Activated CD4-positive, alpha-beta T cell treated with anti-CD3 and anti-CD28 coated beads, Interleukin-2, amount 10 ng/mL, durations not matched to agents 7 days and 5 days (primary cell): ENCODE measurements at regions not wholly inside any gene's neighbourhood (a gene's known extent, or its start where the extent isn't known, plus 50 kb on each side); places are given as distances from the start of the nearest gene placed in this dataset.
"Not testable (repeated sequence)": the region's sequence is repeated elsewhere in the genome, so short reads cannot be mapped to it uniquely, and the experiment has no call there.

Source experiments
- CTCF ChIA-PET: fragments of 350-600 bp; sonication (Branson Sonifier 250); formaldehyde crosslinking; loops from one replicate; lab custom pipeline; 2021; ENCODE audit warnings: antibody characterized with exemption; lab: Charles Lee
- POLR2A ChIA-PET: fragments of 350-600 bp; sonication (Branson Sonifier 250); formaldehyde crosslinking; loops from one replicate; lab custom pipeline; 2021; ENCODE audit warnings: antibody characterized with exemption; lab: Charles Lee
- DNase-seq: peaks from one replicate; pipeline ENCODE4 v3.0.0-alpha.2; 2020
- H3K27ac Mint-ChIP-seq: one replicate; pipeline ENCODE4 v1.8.0; 2021; ENCODE audit warnings: mild to moderate bottlenecking, moderate library complexity, mixed read lengths
- H3K27me3 Mint-ChIP-seq: one replicate; pipeline ENCODE4 v1.8.0; 2021; ENCODE audit warnings: mixed read lengths
- H3K36me3 Mint-ChIP-seq: one replicate; pipeline ENCODE4 v1.8.0; 2021; ENCODE audit warnings: low read depth, mixed read lengths
- H3K4me1 Mint-ChIP-seq: one replicate; pipeline ENCODE4 v1.8.0; 2021; ENCODE audit warnings: mixed read lengths
- H3K4me3 Mint-ChIP-seq: one replicate; pipeline ENCODE4 v1.8.0; 2021; ENCODE audit warnings: mild to moderate bottlenecking, moderate library complexity, mixed read lengths
- H3K9me3 Mint-ChIP-seq: one replicate; pipeline ENCODE4 v1.8.0; 2021; ENCODE audit warnings: mixed read lengths

DNA sequence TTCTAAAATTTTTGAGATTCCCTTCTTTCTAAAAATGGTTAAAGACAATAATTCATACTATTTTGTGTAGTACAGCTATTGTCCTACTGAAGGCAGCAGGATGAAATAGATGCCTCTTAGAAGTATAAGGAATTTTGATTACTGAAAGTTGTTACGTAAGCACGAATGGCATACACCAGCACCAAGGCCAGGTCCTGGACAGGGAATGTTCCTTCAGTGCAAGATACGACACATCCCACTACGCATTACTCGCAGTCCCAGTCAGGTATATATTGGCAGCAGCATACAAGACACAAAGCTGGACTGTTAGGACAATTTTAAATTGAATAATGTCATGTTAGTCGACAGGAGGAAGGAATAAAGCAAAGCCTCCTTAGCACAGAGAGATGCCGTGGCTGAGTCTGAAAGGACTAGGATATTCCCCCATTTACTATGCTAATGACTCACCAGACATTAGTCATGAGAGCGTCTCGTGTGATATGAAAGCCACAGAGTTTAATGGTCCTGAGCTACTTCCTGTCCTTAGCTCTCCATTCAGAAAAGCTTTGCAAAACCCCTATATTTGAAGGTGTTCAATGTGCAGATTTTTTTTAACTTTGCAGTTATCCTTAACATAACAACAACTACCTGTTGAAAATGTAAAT is 504.3 kb downstream of the FAM133A start:
- Mint-ChIP-seq H3K9me3 (no peaks in the 10 kb centered on the region), H3K27ac (no peak overlapping the region), H3K4me1 (no peaks in the 10 kb centered on the region), H3K36me3 (no peaks in the 10 kb centered on the region), H3K4me3 (no peak overlapping the region), H3K27me3 (no peaks in the 10 kb centered on the region)
- CTCF ChIA-PET = no interaction called here
- no peak for DNase-seq
- POLR2A ChIA-PET = no interaction called here

DNA sequence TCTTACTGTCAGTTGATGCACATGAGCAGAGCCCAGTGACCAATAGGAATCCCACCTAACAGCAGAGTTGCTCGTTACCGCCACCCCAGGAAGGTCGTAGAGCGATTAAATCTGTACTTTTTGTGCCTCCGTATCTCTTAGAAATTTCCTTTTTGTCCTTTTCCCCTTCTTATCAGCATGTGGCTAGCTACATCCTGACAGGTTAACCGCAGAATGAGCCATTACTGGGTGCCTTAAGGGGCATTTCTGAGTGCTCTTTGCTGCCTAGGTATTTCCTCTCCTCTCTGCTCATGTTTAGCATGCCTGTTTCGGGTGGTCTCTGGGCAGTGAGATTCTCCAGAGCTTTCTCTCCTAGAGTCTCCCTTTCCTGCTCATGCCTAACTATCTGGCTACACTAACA is 530.5 kb downstream of the FAM133A start:
- Mint-ChIP-seq H3K9me3 (no peaks in the 10 kb centered on the region), H3K4me1 (no peaks in the 10 kb centered on the region), H3K27me3 (no peaks in the 10 kb centered on the region), H3K27ac (no peak overlapping the region), H3K36me3 (no peaks in the 10 kb centered on the region), H3K4me3 (no peak overlapping the region)
- no peak for DNase-seq
- CTCF ChIA-PET = no interaction called here
- POLR2A ChIA-PET = no interaction called here

DNA sequence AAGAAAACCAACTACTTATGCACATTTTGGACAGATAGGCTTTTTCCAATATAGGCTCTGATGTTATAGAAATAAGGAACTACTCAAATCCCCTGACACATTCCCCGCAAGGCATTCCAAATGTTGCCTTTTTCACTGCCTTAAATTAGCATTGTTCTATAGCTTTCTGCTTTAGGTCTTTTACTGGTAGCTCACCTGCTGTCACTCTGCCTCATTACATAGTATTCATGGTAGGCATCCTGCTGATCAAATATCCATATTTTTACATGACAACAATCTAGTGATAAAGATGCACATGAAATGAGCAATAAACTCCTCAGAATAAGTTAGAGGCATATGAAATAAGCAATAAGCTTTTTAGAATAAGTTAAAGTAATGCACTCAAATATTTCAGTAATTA is 542.7 kb downstream of the FAM133A start:
- H3K4me3 Mint-ChIP-seq = no peak overlapping the region
- no peaks in the 10 kb centered on the region for H3K4me1 Mint-ChIP-seq
- ChIA-PET CTCF (no interaction called here), POLR2A (interaction anchor here (0.6 kb wide), 1 partner anchor 53 kb away, joined by 5 read pairs; no protein-coding TSS in a partner anchor)
- no peaks in the 10 kb centered on the region for H3K36me3 Mint-ChIP-seq
- no peaks in the 10 kb centered on the region for H3K27me3 Mint-ChIP-seq
- DNase-seq = no peak
- no peaks in the 10 kb centered on the region for H3K9me3 Mint-ChIP-seq
- H3K27ac Mint-ChIP-seq = no peak overlapping the region

DNA sequence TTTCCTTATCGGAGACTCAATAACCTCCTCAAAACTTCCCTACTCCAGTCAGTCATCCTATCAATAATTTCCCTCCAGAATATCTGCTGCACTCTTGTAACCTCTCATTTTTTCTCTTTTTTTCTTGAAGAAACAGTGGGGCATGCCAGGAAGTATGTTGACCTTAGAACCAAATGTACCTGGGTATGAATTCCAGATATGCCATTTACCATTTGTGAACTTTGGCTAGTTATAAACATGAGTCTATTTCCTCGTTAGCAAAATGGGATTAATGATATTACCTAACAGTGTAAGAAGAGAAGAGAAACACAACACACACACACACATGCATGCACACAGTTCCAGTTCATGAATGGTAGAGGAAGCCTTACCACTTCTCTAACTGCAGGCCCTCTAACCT is 578.2 kb downstream of the FAM133A start:
- CTCF ChIA-PET = no interaction called here
- Mint-ChIP-seq H3K4me3 (no peak overlapping the region), H3K36me3 (no peaks in the 10 kb centered on the region), H3K9me3 (no peaks in the 10 kb centered on the region), H3K27me3 (no peaks in the 10 kb centered on the region), H3K27ac (no peak overlapping the region), H3K4me1 (no peaks in the 10 kb centered on the region)
- DNase-seq = no peak
- POLR2A ChIA-PET = no interaction called here

DNA sequence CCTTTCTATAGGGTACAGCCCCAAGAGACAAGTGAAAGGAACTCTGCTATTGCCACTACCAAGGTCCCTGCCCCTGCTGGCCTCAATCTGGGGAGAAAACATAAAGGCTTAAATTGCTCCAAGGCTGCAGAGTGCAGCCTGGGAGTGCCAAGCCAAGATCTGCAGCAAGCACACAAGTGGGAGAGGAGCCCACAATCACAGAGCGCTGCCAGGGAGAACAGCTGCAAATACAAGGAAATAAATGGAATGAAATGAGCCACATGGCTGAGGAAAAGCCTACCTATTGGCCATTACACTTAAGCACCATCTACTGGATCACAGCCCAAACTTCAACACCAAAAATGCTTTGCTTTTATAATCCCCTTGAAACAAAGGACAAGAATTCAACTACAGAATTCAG is 582.4 kb downstream of the FAM133A start:
- DNase-seq = no peak
- no peak overlapping the region for H3K4me3 Mint-ChIP-seq
- peaks cover 2% of the 10 kb centered on the region for H3K9me3 Mint-ChIP-seq
- no peak overlapping the region for H3K27ac Mint-ChIP-seq
- no peaks in the 10 kb centered on the region for H3K36me3 Mint-ChIP-seq
- CTCF ChIA-PET = no interaction called here
- H3K4me1 Mint-ChIP-seq = no peaks in the 10 kb centered on the region
- POLR2A ChIA-PET = no interaction called here
- H3K27me3 Mint-ChIP-seq = no peaks in the 10 kb centered on the region

DNA sequence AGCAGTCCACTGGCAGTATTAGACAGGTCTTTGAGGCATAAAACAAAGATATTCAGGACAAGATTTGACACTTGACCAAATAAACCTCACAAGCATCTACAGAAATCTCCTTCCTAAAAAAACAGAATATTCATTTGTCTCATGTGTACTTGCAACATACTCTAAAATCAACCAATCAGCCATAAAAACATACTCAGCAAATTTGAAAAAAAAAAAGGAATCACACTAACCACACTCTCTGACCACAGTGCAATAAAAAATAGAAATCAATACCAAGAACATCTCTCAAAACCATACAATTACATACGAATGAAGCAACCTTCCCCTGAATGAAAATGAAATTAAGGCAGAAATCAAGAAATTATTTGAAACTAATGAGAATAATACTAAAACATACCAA is 591.3 kb downstream of the FAM133A start:
- H3K27me3 Mint-ChIP-seq = no peaks in the 10 kb centered on the region

DNA sequence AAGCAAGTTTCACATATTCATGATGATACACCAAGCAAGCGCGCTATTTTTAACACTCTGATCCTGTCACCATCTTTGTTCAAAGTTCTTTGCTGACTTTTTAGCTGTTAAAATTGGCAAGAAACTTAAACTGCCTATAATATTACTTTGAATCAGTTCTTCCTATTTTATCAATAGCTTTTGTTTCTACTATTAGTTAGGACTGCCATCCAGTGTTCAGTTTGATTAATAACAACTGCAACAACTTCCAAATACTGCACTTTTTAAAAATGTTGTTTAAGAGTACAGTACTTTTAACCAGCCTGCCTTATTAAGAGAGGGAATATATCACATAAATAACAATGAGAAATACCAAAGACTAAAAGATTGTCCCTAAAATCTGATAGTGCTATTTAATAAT is 614.3 kb downstream of the FAM133A start:
- H3K36me3 Mint-ChIP-seq = no peaks in the 10 kb centered on the region
- ChIA-PET CTCF (no interaction called here), POLR2A (no interaction called here)
- DNase-seq = no peak
- no peak overlapping the region for H3K27ac Mint-ChIP-seq
- H3K9me3 Mint-ChIP-seq = no peaks in the 10 kb centered on the region
- no peak overlapping the region for H3K4me3 Mint-ChIP-seq
- no peaks in the 10 kb centered on the region for H3K27me3 Mint-ChIP-seq
- no peaks in the 10 kb centered on the region for H3K4me1 Mint-ChIP-seq

More for the DNA sequence above, 591.3 kb downstream of the FAM133A start:
- H3K27ac Mint-ChIP-seq = no peak overlapping the region
- H3K9me3 Mint-ChIP-seq = peaks cover 2% of the 10 kb centered on the region
- CTCF ChIA-PET = no interaction called here
- no peak for DNase-seq
- H3K36me3 Mint-ChIP-seq = no peaks in the 10 kb centered on the region
- no peak overlapping the region for H3K4me3 Mint-ChIP-seq
- H3K4me1 Mint-ChIP-seq = no peaks in the 10 kb centered on the region
- POLR2A ChIA-PET = no interaction called here

DNA sequence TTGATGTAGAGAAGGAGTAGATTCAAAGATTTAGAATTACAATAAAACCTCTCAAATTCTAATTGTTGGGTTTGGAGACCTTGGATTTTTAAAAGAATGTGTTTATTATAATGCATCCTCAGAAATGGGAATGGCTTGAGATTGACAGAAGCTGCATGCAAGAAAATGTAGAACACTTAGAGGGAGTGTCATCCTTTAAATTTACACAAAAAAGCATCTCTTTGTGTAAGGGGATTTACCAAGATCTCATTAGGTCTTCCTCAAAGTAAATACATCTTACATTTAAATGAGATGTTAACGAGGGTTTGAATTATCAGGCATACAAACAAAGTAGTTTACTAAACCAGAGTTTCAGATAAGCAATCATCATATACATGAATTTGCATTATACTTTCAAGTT is 615.0 kb downstream of the FAM133A start:
- DNase-seq = no peak
- Mint-ChIP-seq H3K27me3 (no peaks in the 10 kb centered on the region), H3K36me3 (no peaks in the 10 kb centered on the region), H3K9me3 (no peaks in the 10 kb centered on the region), H3K4me3 (no peak overlapping the region), H3K4me1 (no peaks in the 10 kb centered on the region), H3K27ac (no peak overlapping the region)
- ChIA-PET POLR2A (no interaction called here), CTCF (no interaction called here)

DNA sequence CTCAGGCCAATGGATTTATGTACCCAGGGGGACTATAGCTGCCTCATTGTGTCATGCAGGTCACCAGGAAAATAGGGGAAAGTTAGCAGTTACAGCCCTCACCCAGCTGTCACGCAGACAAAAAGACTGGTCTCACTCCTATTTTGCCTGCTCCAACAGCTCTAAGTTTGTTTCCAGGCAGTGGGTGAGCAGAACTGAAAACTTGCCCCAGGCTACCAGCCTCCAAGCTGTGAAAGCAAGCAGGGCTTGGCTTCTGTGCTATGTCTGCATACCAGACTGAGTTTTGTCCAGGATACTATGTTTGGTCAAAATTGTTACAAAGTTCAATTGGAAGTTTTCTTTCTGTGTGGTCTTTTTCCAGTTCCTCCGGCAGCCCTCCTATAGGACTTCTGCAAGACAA is 628.4 kb downstream of the FAM133A start:
- no peak overlapping the region for H3K4me3 Mint-ChIP-seq
- no peaks in the 10 kb centered on the region for H3K27me3 Mint-ChIP-seq
- no peak for DNase-seq
- ChIA-PET POLR2A (no interaction called here), CTCF (no interaction called here)
- no peak overlapping the region for H3K27ac Mint-ChIP-seq
- no peaks in the 10 kb centered on the region for H3K4me1 Mint-ChIP-seq
- no peaks in the 10 kb centered on the region for H3K36me3 Mint-ChIP-seq
- H3K9me3 Mint-ChIP-seq = no peaks in the 10 kb centered on the region

DNA sequence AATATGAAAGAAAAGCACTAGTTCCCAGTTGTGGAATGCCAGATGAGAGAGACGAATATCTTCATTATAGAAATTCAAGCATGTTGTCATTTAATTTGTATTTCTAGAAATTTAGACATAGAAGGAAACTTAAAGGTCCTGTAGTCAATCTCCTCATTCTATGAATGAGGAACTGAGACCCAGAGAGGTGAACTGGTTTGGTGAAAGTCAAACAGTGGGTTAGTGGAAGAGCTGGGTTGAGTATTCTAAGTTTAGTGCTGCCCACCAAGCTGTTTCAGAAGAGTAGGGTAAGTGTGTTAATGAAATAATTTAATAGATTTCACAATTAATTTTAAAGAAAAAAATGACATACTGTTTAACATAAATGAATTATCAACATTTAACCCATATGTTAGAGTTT is 655.2 kb downstream of the FAM133A start:
- Mint-ChIP-seq H3K9me3 (no peaks in the 10 kb centered on the region), H3K4me1 (no peaks in the 10 kb centered on the region), H3K36me3 (no peaks in the 10 kb centered on the region), H3K4me3 (no peak overlapping the region), H3K27ac (no peak overlapping the region), H3K27me3 (no peaks in the 10 kb centered on the region)
- ChIA-PET CTCF (no interaction called here), POLR2A (no interaction called here)
- no peak for DNase-seq

DNA sequence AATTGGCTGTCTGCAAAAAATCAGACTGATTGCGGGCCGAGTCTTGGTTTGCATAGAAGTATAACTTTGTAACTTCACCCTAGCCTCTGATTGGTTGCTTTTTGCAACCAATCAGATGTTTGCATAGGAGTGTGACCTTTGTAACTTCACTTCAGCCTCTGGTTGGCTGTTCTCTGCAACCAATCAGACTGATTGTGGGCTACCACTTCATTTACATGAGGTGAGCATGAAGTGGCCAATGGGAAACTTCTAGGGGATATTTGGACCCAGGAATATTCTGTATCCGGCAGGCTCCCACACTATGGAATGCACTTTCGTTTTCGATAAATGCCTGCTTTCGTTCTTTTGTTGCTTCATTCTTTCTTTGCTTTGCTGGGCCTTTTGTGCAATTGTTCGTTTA is 667.7 kb downstream of the FAM133A start:
- DNase-seq, H3K9me3 Mint-ChIP-seq, H3K4me1 Mint-ChIP-seq, POLR2A ChIA-PET, H3K36me3 Mint-ChIP-seq, CTCF ChIA-PET, H3K4me3 Mint-ChIP-seq, H3K27me3 Mint-ChIP-seq, H3K27ac Mint-ChIP-seq: not testable (repeated sequence)

DNA sequence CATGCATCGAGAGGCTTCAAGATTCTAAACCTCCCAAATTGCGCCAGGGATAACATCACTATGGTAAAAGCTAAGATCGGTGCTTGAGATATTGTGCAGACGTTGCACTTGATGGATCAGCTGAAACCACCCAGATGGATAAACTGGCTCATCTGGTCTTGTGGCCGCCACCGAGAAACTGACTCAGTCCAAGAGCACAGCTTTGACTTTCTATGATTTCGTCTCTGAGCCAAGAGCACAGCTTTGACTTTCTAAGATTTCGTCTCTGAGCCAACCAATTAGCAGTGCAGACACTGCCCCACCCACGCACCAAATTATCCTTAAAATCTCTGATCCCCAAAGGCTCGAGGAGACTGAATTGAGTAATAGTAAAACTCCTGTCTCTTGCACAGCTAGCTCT is 687.2 kb downstream of the FAM133A start:
- H3K9me3 Mint-ChIP-seq = no peaks in the 10 kb centered on the region
- no peak for DNase-seq
- H3K36me3 Mint-ChIP-seq = no peaks in the 10 kb centered on the region
- H3K27ac Mint-ChIP-seq = no peak overlapping the region
- no peak overlapping the region for H3K4me3 Mint-ChIP-seq
- POLR2A ChIA-PET = no interaction called here
- no peaks in the 10 kb centered on the region for H3K27me3 Mint-ChIP-seq
- no peaks in the 10 kb centered on the region for H3K4me1 Mint-ChIP-seq
- CTCF ChIA-PET = interaction anchor here (0.7 kb wide), 1 partner anchor 148 kb away, joined by 3 read pairs; no protein-coding TSS in a partner anchor

DNA sequence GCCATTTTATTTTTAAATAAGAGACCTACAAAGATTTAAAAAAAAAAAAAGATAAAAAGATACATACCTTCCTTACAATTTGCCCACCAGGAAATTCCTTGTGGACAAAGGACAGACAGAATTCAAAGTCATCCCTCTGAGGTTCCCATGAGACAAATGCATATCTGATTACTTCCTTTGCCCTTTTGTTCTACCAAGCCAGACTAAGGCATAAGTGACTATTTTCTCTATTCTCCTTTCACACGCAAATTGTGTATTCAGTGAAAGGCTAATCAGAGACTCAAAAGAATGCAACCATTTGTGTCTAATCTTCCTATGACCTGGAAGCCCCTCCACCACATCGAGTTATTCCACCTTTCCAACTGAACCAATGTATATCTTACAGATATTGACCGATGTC is 691.7 kb downstream of the FAM133A start:
- DNase-seq = no peak
- ChIA-PET CTCF (no interaction called here), POLR2A (no interaction called here)
- no peaks in the 10 kb centered on the region for H3K36me3 Mint-ChIP-seq
- no peaks in the 10 kb centered on the region for H3K4me1 Mint-ChIP-seq
- H3K9me3 Mint-ChIP-seq = no peaks in the 10 kb centered on the region
- no peak overlapping the region for H3K4me3 Mint-ChIP-seq
- H3K27ac Mint-ChIP-seq = no peak overlapping the region
- H3K27me3 Mint-ChIP-seq = no peaks in the 10 kb centered on the region

DNA sequence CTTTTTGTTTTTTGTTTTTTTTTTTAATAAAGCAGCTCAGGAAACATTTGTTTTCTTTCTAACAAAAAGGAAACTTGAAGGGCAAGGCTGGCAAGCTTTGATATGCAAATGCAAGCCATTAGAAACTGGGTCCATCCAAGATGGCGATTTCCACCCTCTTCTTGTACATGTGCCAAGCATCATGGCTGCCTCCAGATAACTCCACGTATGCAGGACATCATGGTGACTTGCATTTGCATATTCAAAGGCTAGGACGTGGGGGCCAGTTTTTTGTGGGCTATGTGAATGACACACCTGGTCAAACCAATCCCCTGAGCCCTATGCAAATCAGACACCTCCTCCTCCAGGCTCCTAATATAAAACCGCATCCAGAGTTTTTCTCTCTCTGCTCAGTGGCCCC is 692.6 kb downstream of the FAM133A start:
- CTCF ChIA-PET = no interaction called here
- no peak overlapping the region for H3K27ac Mint-ChIP-seq
- H3K9me3 Mint-ChIP-seq = no peaks in the 10 kb centered on the region
- no peak overlapping the region for H3K4me3 Mint-ChIP-seq
- POLR2A ChIA-PET = no interaction called here
- H3K27me3 Mint-ChIP-seq = no peaks in the 10 kb centered on the region
- no peaks in the 10 kb centered on the region for H3K36me3 Mint-ChIP-seq
- no peak for DNase-seq
- no peaks in the 10 kb centered on the region for H3K4me1 Mint-ChIP-seq
